Astrocyte of the spinal cord (primary cell): ENCODE measurements at regions not wholly inside any gene's neighbourhood (a gene's known extent, or its start where the extent isn't known, plus 50 kb on each side); places are given as distances from the start of the nearest gene placed in this dataset.
A peak's percentile ranks its signal among the peaks of the same experiment; 100 is the strongest.

ENCODE experiments used
- DNase-seq: peaks from one replicate; pipeline ENCODE4 v3.0.0; 2011; ENCODE audit warnings: low read depth, low spot score
- H3K4me3 ChIP-seq: 2 replicates; pipeline ENCODE4 v1.5.1; 2011; ENCODE audit warnings: low read depth, mild to moderate bottlenecking, low read length, moderate library complexity
- in situ Hi-C: cut with HindIII; loops from 2 replicates; pipeline ENCODE4 v1.10.0; 2017; ENCODE audit warnings: low sequenced_read_pairs
- TF ChIP-seq, protein P1 (sequence below): IDR thresholded peaks from 2 replicates; pipeline ENCODE4 v1.5.1; 2012; ENCODE audit warnings: low read depth, mild to moderate bottlenecking, low read length, inconsistent platforms

DNA sequence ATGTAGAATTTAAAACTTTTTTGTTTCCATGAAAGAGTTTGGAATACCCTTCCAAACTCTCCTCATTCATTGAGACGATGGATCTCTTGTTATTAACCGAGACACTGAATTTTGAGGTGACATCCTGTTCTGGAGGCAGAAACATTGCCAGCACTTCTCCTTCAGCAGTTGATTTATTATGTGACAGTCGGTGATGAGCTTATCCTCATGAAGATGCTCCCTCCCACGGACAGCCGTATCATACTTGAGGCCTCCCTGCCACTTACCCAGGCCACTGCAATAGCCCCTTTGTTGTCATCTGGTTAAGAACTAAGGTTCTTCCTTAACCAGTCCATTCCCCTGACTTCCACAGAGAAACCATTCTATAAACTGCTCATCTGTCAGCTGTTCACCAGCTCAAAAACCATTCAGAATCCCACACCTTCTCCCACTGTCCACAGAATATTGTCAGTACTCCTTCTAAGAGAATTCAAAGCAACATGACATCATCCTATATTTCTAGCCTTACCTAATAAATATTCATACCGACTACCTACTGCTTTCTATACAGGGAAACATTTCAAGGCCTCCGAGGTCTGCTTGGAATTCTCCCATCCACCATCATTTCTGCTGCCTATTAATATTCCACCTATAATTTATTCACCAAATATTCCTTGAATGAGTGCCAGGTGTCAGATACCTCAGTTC, 139.0 kb upstream of the TRIB2 start:
- no peak overlapping the region for H3K4me3 ChIP-seq
- TF ChIP-seq, protein P1, sequence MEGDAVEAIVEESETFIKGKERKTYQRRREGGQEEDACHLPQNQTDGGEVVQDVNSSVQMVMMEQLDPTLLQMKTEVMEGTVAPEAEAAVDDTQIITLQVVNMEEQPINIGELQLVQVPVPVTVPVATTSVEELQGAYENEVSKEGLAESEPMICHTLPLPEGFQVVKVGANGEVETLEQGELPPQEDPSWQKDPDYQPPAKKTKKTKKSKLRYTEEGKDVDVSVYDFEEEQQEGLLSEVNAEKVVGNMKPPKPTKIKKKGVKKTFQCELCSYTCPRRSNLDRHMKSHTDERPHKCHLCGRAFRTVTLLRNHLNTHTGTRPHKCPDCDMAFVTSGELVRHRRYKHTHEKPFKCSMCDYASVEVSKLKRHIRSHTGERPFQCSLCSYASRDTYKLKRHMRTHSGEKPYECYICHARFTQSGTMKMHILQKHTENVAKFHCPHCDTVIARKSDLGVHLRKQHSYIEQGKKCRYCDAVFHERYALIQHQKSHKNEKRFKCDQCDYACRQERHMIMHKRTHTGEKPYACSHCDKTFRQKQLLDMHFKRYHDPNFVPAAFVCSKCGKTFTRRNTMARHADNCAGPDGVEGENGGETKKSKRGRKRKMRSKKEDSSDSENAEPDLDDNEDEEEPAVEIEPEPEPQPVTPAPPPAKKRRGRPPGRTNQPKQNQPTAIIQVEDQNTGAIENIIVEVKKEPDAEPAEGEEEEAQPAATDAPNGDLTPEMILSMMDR: no peak
- DNase-seq: no peak
- in situ Hi-C loops: no loop called here

DNA sequence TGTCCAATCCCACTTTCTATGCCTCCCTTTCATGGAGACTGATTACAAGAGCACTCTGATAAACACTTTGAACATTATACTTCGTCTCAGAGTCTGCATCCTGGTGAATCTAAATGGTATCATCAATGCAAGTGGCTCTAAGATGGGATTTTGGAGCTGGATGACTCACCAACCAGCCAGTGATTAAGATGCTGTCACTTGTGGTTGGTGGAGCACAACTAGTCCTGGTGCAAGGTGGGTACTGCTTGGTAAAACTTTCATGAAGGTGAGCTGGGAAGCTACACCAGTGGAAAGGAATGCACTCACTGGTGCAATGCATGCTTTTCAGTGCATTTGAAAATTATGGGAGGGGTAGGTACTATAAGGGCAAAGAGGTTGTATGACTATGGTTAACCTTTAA, 137.7 kb upstream of the TRIB2 start:
- no peak for DNase-seq
- in situ Hi-C loops: no loop called here
- no peak overlapping the region for H3K4me3 ChIP-seq
- TF ChIP-seq, protein P1: no peak

DNA sequence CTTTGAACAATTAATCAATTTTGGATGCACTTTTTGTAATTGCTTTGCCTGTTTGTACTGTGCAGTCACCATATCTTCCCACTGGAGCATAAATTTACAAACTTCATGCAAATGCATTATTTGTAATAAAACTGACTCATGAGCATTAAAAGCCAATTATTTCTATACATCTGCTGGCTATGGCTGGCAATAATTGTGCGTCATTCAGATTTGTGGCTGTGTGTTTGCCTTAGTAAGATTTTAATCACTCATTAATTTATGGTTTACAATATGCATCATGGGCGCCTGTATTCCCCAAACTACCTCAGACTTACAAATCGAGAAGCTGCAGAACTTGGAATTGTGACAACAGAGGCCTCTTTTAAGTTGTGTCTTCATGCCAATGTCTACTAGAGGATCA, 132.4 kb upstream of the TRIB2 start:
- TF ChIP-seq, protein P1: no peak
- H3K4me3 ChIP-seq: no peak overlapping the region
- DNase-seq: no peak
- in situ Hi-C loops: no loop called here

DNA sequence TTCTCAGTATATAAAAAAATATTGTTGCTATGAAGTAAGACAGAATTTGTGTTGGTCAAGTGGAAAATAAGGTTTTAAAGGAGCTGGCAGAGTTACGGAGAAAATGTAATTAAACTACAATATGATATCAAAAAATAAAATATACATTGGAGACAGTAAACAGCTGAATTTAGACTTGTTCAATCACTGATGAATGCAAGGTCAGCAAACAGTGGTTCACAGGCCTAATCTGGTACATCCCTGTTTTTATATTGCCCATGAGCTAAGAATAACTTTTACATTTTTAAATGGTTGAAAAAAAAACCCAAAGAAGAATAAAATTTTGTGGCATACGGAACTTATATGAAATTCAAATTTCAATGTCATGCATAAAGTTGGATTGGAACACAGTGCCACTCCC, 131.0 kb upstream of the TRIB2 start:
- TF ChIP-seq, protein P1: no peak
- in situ Hi-C loops: no loop called here
- H3K4me3 ChIP-seq: no peak overlapping the region
- no peak for DNase-seq

GRCh38 chr2:12587228-12587627, 129.5 kb upstream of the TRIB2 start:
- in situ Hi-C loops: no loop called here
- TF ChIP-seq, protein P1: no peak
- DNase-seq: no peak
- no peak overlapping the region for H3K4me3 ChIP-seq

- in situ Hi-C loops: no loop called here
- TF ChIP-seq, protein P1: no peak
- no peak overlapping the region for H3K4me3 ChIP-seq
- DNase-seq: peak; percentile 90
Observed at GRCh38 chr2:12587729-12588522, 128.8 kb upstream of the TRIB2 start.
